ENCODE measurements at regions not wholly inside any gene's neighbourhood (a gene's known extent, or its start where the extent isn't known, plus 50 kb on each side); places are given as distances from the start of the nearest gene placed in this dataset.

DNA sequence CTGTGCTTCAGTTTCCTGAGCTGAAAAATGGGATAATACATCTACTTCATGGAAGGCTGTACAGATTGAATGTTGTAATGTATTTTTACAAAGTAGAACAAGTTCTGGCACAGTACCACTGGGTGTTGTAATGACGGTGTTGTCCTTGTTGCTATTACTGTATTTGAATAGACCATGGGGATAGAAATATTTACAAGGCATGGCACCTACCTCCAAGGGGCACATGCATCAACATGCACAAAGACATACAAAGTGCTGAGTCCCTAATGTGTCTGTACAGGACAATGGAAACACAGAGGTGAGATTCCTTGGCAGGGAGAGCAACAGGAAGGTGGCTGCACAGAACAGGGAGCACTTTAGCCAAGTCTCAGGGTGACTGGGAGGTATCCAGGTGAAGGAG lies 930.6 kb upstream of the TMEM132C start:
- no peak for TF ChIP-seq POLR2A (IDR thresholded peaks at IDR 0.05)
- TF ChIP-seq, protein P1, sequence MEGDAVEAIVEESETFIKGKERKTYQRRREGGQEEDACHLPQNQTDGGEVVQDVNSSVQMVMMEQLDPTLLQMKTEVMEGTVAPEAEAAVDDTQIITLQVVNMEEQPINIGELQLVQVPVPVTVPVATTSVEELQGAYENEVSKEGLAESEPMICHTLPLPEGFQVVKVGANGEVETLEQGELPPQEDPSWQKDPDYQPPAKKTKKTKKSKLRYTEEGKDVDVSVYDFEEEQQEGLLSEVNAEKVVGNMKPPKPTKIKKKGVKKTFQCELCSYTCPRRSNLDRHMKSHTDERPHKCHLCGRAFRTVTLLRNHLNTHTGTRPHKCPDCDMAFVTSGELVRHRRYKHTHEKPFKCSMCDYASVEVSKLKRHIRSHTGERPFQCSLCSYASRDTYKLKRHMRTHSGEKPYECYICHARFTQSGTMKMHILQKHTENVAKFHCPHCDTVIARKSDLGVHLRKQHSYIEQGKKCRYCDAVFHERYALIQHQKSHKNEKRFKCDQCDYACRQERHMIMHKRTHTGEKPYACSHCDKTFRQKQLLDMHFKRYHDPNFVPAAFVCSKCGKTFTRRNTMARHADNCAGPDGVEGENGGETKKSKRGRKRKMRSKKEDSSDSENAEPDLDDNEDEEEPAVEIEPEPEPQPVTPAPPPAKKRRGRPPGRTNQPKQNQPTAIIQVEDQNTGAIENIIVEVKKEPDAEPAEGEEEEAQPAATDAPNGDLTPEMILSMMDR (IDR thresholded peaks at IDR 0.05) = no peak
- no peak overlapping the region for H3K4me3 ChIP-seq

DNA sequence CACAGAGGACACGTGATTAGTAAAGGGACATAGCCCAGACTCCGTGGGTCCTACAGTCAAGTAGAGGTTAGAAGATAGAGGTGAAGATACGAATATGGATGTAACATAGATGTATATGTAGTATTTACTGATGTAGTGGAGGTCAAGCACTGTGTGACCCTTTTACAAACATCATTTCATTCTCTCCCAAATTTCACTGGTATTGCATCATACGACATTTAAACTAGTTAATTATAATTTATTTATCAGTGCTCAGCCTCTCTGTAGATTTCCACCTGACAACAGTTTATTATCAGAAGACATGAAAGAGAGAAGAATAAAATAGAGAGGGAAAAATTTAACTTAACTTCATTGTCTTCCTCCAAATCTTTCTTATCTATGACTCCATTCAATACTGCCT lies 927.9 kb upstream of the TMEM132C start:
- WGBS, 2 donors = 63 to 65% methylated on average over 4 of the region's 4 CpGs

More for the DNA sequence above, 930.6 kb upstream of the TMEM132C start:
- Histone ChIP-seq H3K27ac (no peak overlapping the region), H3K9me3 (no peaks in the 10 kb centered on the region), H3K27me3 (no peaks in the 10 kb centered on the region), H3K4me1 (no peaks in the 10 kb centered on the region), H3K36me3 (no peaks in the 10 kb centered on the region)
- no peak for DNase-seq
- WGBS, 2 donors = 33 to 48% methylated on average over 1 of the region's 1 CpG
- intact Hi-C loops (cut with DNase I) = no loop called here

DNA sequence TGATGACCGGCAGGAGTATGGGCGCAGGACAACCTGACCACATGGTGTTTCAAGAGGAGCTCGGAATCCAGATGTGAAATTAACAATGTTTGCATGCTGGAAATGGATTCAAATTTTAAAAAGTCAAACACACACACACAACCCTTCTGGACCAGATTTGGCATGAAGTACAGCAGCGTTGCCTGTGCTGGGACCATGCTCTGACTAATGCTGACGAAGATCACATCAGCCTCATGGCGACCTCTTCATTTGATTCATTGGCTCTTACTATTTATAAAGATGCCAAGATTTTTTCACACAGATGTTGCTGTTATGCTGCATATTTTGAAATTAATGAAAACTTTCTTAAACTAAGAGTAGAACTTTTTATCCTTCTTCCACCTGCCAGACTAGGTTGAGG lies 926.6 kb upstream of the TMEM132C start:
- Histone ChIP-seq H3K4me3 (no peak overlapping the region), H3K27me3 (no peaks in the 10 kb centered on the region), H3K27ac (no peak overlapping the region), H3K36me3 (no peaks in the 10 kb centered on the region), H3K9me3 (no peaks in the 10 kb centered on the region), H3K4me1 (no peaks in the 10 kb centered on the region)
- TF ChIP-seq POLR2A (IDR thresholded peaks at IDR 0.05) = no peak
- DNase-seq = no peak
- intact Hi-C loops (cut with DNase I) = no loop called here
- 70 to 81% methylated on average over 6 of the region's 6 CpGs for WGBS, 2 donors

More for the DNA sequence above, 927.9 kb upstream of the TMEM132C start:
- TF ChIP-seq, protein P1 (IDR thresholded peaks at IDR 0.05) = no peak
- no peaks in the 10 kb centered on the region for H3K27me3 ChIP-seq
- no peaks in the 10 kb centered on the region for H3K36me3 ChIP-seq
- DNase-seq = no peak
- H3K27ac ChIP-seq = no peak overlapping the region
- H3K4me3 ChIP-seq = no peak overlapping the region
- no peaks in the 10 kb centered on the region for H3K4me1 ChIP-seq
- H3K9me3 ChIP-seq = no peaks in the 10 kb centered on the region
- intact Hi-C loops (cut with DNase I) = no loop called here

DNA sequence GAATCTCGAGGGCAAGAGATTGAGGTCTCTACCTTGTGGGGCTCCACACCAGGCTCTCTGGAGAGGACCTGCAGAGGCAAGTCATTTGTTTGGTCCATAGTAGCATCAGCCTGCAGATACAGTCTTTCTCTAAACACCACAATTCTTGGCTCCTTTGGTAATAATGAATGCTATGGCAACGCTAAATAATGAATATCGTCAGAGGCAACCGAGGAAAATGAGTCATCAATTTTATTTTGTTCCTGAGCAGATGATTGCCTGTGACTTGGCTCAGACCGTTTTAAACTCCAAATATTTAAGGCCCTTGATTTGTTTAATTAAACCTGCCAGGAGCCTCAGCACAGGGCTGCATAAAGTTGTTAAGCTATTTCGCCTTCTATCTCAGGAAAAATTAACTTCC lies 924.1 kb upstream of the TMEM132C start:
- no peaks in the 10 kb centered on the region for H3K9me3 ChIP-seq
- TF ChIP-seq, protein P1 (IDR thresholded peaks at IDR 0.05) = no peak
- TF ChIP-seq POLR2A (IDR thresholded peaks at IDR 0.05) = no peak
- no peak for DNase-seq
- intact Hi-C loops (cut with DNase I) = no loop called here
- no peak overlapping the region for H3K27ac ChIP-seq
- H3K4me3 ChIP-seq = no peak overlapping the region
- H3K27me3 ChIP-seq = no peaks in the 10 kb centered on the region
- H3K36me3 ChIP-seq = no peaks in the 10 kb centered on the region
- WGBS, 2 donors = 28 to 58% methylated on average over 6 of the region's 6 CpGs
- H3K4me1 ChIP-seq = no peaks in the 10 kb centered on the region

DNA sequence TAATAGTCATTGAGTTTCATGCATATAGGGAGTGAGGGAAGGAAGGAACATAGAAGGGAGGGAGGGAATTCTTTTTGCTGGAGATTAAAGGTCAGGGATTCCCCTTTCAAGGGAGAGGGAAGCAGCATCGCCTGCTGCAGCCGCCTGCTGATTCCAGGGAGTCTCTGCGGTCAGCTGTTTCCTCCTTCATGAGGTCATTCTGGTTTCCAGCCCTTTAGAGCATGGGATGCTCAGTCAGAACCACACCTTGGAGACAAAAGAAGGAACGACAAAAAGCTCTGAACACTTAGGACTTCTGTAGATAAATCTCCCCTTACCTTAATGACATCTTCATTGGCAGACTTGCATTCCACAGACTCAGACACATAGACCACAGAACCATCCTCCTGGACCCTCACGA lies 923.0 kb upstream of the TMEM132C start:
- Histone ChIP-seq H3K27ac (no peak overlapping the region), H3K27me3 (no peaks in the 10 kb centered on the region), H3K4me1 (no peaks in the 10 kb centered on the region), H3K9me3 (no peaks in the 10 kb centered on the region), H3K4me3 (no peak overlapping the region), H3K36me3 (no peaks in the 10 kb centered on the region)
- no peak for DNase-seq
- TF ChIP-seq, protein P1 (IDR thresholded peaks at IDR 0.05) = no peak
- no peak for TF ChIP-seq POLR2A (IDR thresholded peaks at IDR 0.05)
- WGBS, 2 donors = 48 to 65% methylated on average over 4 to 5 of the region's 5 CpGs
- intact Hi-C loops (cut with DNase I) = no loop called here

DNA sequence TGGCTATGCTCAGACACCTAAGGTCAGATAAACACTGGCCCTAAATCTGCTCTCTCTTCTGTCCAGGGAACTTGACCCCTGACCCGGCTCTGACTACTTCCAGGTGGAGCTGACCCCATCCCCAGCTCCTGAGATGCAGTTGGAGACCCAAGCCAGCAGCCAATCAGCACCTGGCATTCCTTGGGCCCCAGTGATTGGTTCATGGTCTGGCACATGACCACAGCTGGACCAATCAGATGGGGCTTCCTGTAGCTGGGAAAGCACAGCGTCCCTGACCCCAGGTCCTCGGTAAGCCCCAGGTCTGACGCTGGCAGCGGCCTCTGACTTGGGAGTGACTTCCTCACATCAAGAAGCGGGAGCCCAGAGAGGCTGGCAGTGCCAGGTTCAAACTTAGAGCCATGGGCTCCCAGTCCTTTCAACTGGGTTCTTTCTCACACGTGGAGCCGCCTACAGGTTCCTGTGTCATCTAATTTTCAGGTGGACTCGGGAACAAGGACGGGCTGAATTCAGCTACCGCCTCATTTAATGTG lies 915.4 kb upstream of the TMEM132C start:
- Histone ChIP-seq H3K27ac (no peak overlapping the region), H3K36me3 (no peaks in the 10 kb centered on the region), H3K9me3 (no peaks in the 10 kb centered on the region), H3K4me1 (no peaks in the 10 kb centered on the region), H3K27me3 (no peaks in the 10 kb centered on the region), H3K4me3 (no peak overlapping the region)
- TF ChIP-seq, protein P1 (IDR thresholded peaks at IDR 0.05) = no peak
- WGBS, 2 donors = 78% methylated on average over 5 to 9 of the region's 11 CpGs
- intact Hi-C loops (cut with DNase I) = no loop called here
- no peak for DNase-seq
